Caco-2 (cell line): ENCODE measurements at regions not wholly inside any gene's neighbourhood (a gene's known extent, or its start where the extent isn't known, plus 50 kb on each side); places are given as distances from the start of the nearest gene placed in this dataset.
A peak's percentile ranks its signal among the peaks of the same experiment; 100 is the strongest.

Source experiments
- BruUV-seq: library from RNA; stranded (reverse); fragments of 400-500 nt; replicated peaks from 2 replicates; lab custom pipeline; 2021; lab: Mats Ljungman, UMichigan
- CTCF ChIA-PET: fragments of 300-600 bp; sonication (Branson Sonifier 250); formaldehyde crosslinking; loops from one replicate; lab custom pipeline; 2022; ENCODE audit warnings: antibody characterized with exemption; lab: Charles Lee
- POLR2A ChIA-PET: fragments of 300-600 bp; sonication (Branson Sonifier 250); formaldehyde crosslinking; loops from one replicate; lab custom pipeline; 2022; ENCODE audit warnings: antibody characterized with exemption; lab: Charles Lee
- DNase-seq, 2 experiments: peaks; one replicate each; pipeline versions ENCODE4 v3.0.0 to v3.0.0-alpha.2; 2020 to 2022
- H3K27me3 ChIP-seq: replicated peaks from 2 replicates; pipeline ENCODE4 v1.6.0; 2011; ENCODE audit warnings: low read length; ENCODE audit not compliant: control insufficient read depth, insufficient read depth
- H3K36me3 ChIP-seq: 2 replicates; pipeline ENCODE4 v1.5.1; 2011; ENCODE audit warnings: low read length; ENCODE audit not compliant: control insufficient read depth, insufficient read depth
- H3K4me1 ChIP-seq: fragments of 250-450 bp; sonication (Bioruptor Pico); 2 replicates; pipeline ENCODE4 v1.5.1; 2020; ENCODE audit warnings: mild to moderate bottlenecking
- H3K4me3 ChIP-seq: 2 replicates; pipeline ENCODE4 v1.5.1; 2011; ENCODE audit warnings: low read depth, mild to moderate bottlenecking, control low read depth, low read length
- H3K9me3 ChIP-seq: fragments of 250-450 bp; sonication (Bioruptor Pico); 2 replicates; pipeline ENCODE4 v1.5.1; 2020; ENCODE audit warnings: mild to moderate bottlenecking, moderate library complexity
- H3K27ac Mint-ChIP-seq: one replicate; pipeline ENCODE4 v1.8.0; 2022; ENCODE audit warnings: mixed read lengths; ENCODE audit not compliant: unreplicated experiment
- H3K27me3 Mint-ChIP-seq: one replicate; pipeline ENCODE4 v1.8.0; 2022; ENCODE audit warnings: mixed read lengths; ENCODE audit not compliant: insufficient read depth, unreplicated experiment
- H3K36me3 Mint-ChIP-seq: one replicate; pipeline ENCODE4 v1.8.0; 2022; ENCODE audit warnings: mild to moderate bottlenecking, mixed read lengths; ENCODE audit not compliant: insufficient read depth, unreplicated experiment
- H3K4me1 Mint-ChIP-seq: one replicate; pipeline ENCODE4 v1.8.0; 2022; ENCODE audit warnings: low read depth, mixed read lengths; ENCODE audit not compliant: unreplicated experiment
- H3K4me3 Mint-ChIP-seq: one replicate; pipeline ENCODE4 v1.8.0; 2022; ENCODE audit warnings: mild to moderate bottlenecking, moderate library complexity, mixed read lengths; ENCODE audit not compliant: unreplicated experiment
- H3K9me3 Mint-ChIP-seq: one replicate; pipeline ENCODE4 v1.8.0; 2022; ENCODE audit warnings: mixed read lengths; ENCODE audit not compliant: unreplicated experiment
- intact Hi-C: fragments of 100-400 bp; cut with micrococcal nuclease; formaldehyde crosslinking; loops from one replicate; pipeline ENCODE4 v1.10.0; 2022; ENCODE audit not compliant: unreplicated experiment
- TF ChIP-seq, protein P1 (sequence below), 2 experiments: fragments of 200-600 bp in 1 of 2; IDR thresholded peaks; 1 replicate in 1 of 2; 2 replicates in 1 of 2; pipeline versions ENCODE4 v1.5.1 to v1.8.0; 2011 to 2022; ENCODE audit warnings: antibody characterized with exemption in 1 of 2, control low read depth in 1 of 2, inconsistent platforms in 1 of 2, low read depth in 1 of 2, low read length in 1 of 2, mild to moderate bottlenecking in 1 of 2, moderate library complexity in 1 of 2; ENCODE audit not compliant: insufficient read depth in 1 of 2, severe bottlenecking in 1 of 2, unreplicated experiment in 1 of 2

DNA sequence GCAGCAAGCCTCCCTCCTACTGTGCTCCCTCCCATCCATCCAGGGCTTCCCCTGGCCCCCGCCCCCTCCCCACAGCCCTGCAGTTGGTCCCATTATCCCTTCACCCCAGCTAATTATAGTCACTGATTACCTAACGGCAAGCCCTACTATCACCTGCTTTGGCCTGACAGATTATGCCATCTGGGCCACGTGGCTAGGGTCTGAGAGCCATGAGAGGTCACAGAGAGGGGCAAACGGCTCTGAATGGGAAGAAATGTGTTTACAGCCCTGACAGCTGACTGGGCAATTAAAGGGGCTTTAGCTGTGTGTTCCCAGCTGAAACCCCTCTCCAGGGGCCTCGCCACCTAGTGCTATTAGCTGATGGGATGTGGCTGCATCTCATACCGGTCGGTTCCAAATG lies 134.4 kb upstream of the CPEB2 start:
- ChIA-PET POLR2A (no interaction called here), CTCF (no interaction called here)
- DNase-seq, result no peak
- H3K4me1 ChIP-seq, result no peaks in the 10 kb centered on the region
- no peak overlapping the region for H3K4me3 Mint-ChIP-seq
- H3K4me3 ChIP-seq, result no peak overlapping the region
- no peaks in the 10 kb centered on the region for H3K36me3 ChIP-seq
- H3K9me3 Mint-ChIP-seq, result no peaks in the 10 kb centered on the region
- H3K27me3 ChIP-seq, result no peaks in the 10 kb centered on the region
- no peaks in the 10 kb centered on the region for H3K9me3 ChIP-seq
- no peaks in the 10 kb centered on the region for H3K36me3 Mint-ChIP-seq
- no peak overlapping the region for H3K27ac Mint-ChIP-seq
- TF ChIP-seq, protein P1, sequence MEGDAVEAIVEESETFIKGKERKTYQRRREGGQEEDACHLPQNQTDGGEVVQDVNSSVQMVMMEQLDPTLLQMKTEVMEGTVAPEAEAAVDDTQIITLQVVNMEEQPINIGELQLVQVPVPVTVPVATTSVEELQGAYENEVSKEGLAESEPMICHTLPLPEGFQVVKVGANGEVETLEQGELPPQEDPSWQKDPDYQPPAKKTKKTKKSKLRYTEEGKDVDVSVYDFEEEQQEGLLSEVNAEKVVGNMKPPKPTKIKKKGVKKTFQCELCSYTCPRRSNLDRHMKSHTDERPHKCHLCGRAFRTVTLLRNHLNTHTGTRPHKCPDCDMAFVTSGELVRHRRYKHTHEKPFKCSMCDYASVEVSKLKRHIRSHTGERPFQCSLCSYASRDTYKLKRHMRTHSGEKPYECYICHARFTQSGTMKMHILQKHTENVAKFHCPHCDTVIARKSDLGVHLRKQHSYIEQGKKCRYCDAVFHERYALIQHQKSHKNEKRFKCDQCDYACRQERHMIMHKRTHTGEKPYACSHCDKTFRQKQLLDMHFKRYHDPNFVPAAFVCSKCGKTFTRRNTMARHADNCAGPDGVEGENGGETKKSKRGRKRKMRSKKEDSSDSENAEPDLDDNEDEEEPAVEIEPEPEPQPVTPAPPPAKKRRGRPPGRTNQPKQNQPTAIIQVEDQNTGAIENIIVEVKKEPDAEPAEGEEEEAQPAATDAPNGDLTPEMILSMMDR (IDR thresholded peaks at IDR 0.05; ENCODE audit: insufficient read depth in 1 of 2, low read depth in 1 of 2, low read length in 1 of 2, severe bottlenecking in 1 of 2, unreplicated experiment in 1 of 2), result no peak
- H3K4me1 Mint-ChIP-seq, result no peaks in the 10 kb centered on the region
- no TSS peak for BruUV-seq
- intact Hi-C loops, result no loop called here
- H3K27me3 Mint-ChIP-seq, result peaks cover 2% of the 10 kb centered on the region

DNA sequence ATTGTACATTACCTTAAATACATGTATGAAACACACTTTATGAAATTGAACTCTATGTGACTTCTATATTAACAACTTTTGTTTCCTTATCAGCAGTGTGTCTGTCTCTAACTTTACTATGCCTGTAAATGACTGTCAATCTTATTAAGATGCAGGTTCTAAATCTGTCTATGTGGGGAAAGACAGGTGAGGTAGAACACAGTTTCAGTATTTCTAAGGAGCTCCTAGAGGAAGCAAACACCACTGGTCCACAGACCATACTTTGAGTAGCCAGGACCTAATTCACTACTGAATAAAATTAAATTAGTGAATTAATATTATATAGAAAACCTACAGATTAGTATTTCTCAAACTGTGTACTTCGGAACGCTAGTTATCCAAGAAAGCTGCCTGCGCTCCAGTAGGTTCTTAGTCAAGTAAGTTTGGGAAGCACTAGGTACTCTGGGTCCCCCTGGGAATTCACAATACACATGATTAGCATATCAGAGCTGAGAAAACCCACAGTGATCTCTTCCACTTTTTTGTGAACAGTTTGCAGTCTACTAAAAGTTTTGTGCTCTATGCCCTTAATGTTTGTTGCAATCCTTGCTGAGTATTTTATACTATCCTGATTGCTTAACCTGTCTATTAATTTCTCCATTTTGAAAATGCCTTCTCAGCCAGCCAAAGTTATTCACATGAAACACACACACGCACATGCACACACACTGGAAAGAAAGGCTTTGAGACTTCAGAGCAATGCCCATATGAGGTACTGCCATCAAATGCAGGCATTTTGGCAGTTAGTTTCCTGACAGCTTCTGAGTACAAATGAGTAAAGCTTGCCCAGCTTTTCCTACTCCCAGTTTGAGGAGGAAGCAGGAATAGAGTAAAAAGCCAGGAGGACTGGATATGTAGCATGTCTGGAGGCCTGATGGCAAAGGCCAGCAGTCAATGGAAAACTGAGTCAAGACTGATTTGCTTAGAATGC lies 133.6 kb upstream of the CPEB2 start:
- intact Hi-C loops, result no loop called here
- TF ChIP-seq, protein P1 (IDR thresholded peaks at IDR 0.05; ENCODE audit: insufficient read depth in 1 of 2, low read depth in 1 of 2, low read length in 1 of 2, severe bottlenecking in 1 of 2, unreplicated experiment in 1 of 2), result no peak
- Histone ChIP-seq H3K27me3 (no peaks in the 10 kb centered on the region), H3K4me1 (no peaks in the 10 kb centered on the region), H3K9me3 (no peaks in the 10 kb centered on the region), H3K4me3 (no peak overlapping the region), H3K36me3 (no peaks in the 10 kb centered on the region)
- ChIA-PET CTCF (no interaction called here), POLR2A (no interaction called here)
- Mint-ChIP-seq H3K36me3 (no peaks in the 10 kb centered on the region), H3K4me1 (no peaks in the 10 kb centered on the region), H3K4me3 (no peak overlapping the region), H3K9me3 (no peaks in the 10 kb centered on the region), H3K27me3 (no peaks in the 10 kb centered on the region), H3K27ac (no peak overlapping the region)
- BruUV-seq, result no TSS peak
- DNase-seq, result no peak

DNA sequence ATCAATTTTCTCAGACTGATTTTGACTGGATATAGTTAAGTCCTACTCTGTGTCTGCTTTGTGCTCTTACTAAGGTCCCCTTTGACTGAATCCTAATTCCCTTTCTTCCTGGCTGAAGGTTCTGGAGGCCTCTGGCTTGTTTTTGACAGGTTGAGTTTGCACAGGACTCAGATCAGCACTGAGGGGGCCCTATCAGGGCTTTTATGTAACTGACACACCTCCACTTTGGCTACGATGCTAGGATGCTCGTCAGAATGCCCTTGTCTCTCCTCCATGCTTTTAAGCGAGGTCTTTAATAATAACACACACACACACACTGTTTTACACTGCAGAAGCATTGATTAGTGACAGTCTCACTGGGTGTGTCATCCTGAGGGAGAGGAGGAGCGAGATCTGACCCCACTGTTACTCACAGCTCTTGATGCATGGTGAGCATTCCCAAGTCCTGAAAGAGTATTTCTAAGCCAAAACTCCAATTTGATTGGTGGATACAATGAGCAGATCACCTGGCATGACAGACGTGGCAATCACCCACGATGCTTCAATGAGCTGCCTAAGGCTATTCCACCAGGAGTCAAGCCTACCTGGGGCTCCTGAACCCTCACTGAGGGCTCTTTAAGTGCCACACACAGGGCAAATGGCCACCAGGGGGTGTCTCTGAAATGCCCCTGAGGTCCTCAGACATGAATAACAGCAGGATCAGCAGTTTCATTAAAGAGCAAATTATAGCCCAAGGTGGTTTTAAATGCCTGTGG lies 130.4 kb upstream of the CPEB2 start:
- H3K9me3 ChIP-seq, result no peaks in the 10 kb centered on the region
- H3K4me1 ChIP-seq, result no peaks in the 10 kb centered on the region
- ChIA-PET CTCF (no interaction called here), POLR2A (no interaction called here)
- Mint-ChIP-seq H3K4me1 (no peaks in the 10 kb centered on the region), H3K27ac (no peak overlapping the region), H3K4me3 (no peak overlapping the region), H3K9me3 (no peaks in the 10 kb centered on the region), H3K36me3 (no peaks in the 10 kb centered on the region), H3K27me3 (no peaks in the 10 kb centered on the region)
- no peaks in the 10 kb centered on the region for H3K27me3 ChIP-seq
- TF ChIP-seq, protein P1 (IDR thresholded peaks at IDR 0.05; ENCODE audit: insufficient read depth in 1 of 2, low read depth in 1 of 2, low read length in 1 of 2, severe bottlenecking in 1 of 2, unreplicated experiment in 1 of 2), result peak in 1 of 2 experiments; percentile 23
- no peak overlapping the region for H3K4me3 ChIP-seq
- intact Hi-C loops, result loop anchor here (10.0 kb wide), 1 partner anchor 293 kb away; no protein-coding TSS in a partner anchor
- no peaks in the 10 kb centered on the region for H3K36me3 ChIP-seq
- BruUV-seq, result no TSS peak
- DNase-seq, result peak in 1 of 2 experiments; percentile 4
